Fibroblast of lung (primary cell): ENCODE measurements at regions not wholly inside any gene's neighbourhood (a gene's known extent, or its start where the extent isn't known, plus 50 kb on each side); places are given as distances from the start of the nearest gene placed in this dataset.

ENCODE experiments used
- DNase-seq, 2 donors: peaks; one replicate each; pipeline versions ENCODE4 v3.0.0 to v3.0.0-alpha.2; 2010; ENCODE audit warnings: low read depth in 2 of 2
- H2AFZ ChIP-seq: 2 replicates; pipeline ENCODE4 v1.5.1; 2012; ENCODE audit warnings: low read length, control low read depth, inconsistent platforms
- H3K27ac ChIP-seq: 2 replicates; pipeline ENCODE4 v1.5.1; 2011; ENCODE audit warnings: low read length, control low read depth; ENCODE audit not compliant: insufficient read depth
- H3K27me3 ChIP-seq: 2 replicates; pipeline ENCODE4 v1.5.1; 2011; ENCODE audit warnings: mild to moderate bottlenecking, low read length; ENCODE audit not compliant: control insufficient read depth, insufficient read depth
- H3K36me3 ChIP-seq: 2 replicates; pipeline ENCODE4 v1.5.1; 2011; ENCODE audit warnings: low read length; ENCODE audit not compliant: control insufficient read depth, insufficient read depth
- H3K4me1 ChIP-seq: 2 replicates; pipeline ENCODE4 v1.5.1; 2011; ENCODE audit warnings: low read length; ENCODE audit not compliant: control insufficient read depth, insufficient read depth; ENCODE audit errors: extremely low read depth
- H3K4me2 ChIP-seq: 2 replicates; pipeline ENCODE4 v1.5.1; 2011; ENCODE audit warnings: low read length, control low read depth; ENCODE audit not compliant: insufficient read depth; ENCODE audit errors: extremely low read depth
- H3K4me3 ChIP-seq, 4 experiments: fragments of 200-600 bp in 1 of 4; sonication (generic) in 1 of 4; replicated peaks in 1 of 4; 2 replicates each; pipeline ENCODE4 v1.5.1; 2011 to 2016; ENCODE audit warnings: low read length in 4 of 4, low read depth in 3 of 4, mild to moderate bottlenecking in 3 of 4, control low read depth in 2 of 4, inconsistent platforms in 1 of 4, mixed read lengths in 1 of 4; ENCODE audit not compliant: insufficient read depth in 1 of 4; ENCODE audit errors: control extremely low read depth in 1 of 4
- H3K79me2 ChIP-seq: 2 replicates; pipeline ENCODE4 v1.5.1; 2012; ENCODE audit warnings: mild to moderate bottlenecking, low read length, inconsistent platforms; ENCODE audit not compliant: control insufficient read depth, insufficient read depth
- H3K9ac ChIP-seq: 2 replicates; pipeline ENCODE4 v1.5.1; 2011; ENCODE audit warnings: mild to moderate bottlenecking, low read length, control low read depth; ENCODE audit not compliant: insufficient read depth
- H3K9me3 ChIP-seq: 2 replicates; pipeline ENCODE4 v1.5.1; 2012; ENCODE audit warnings: low read depth, low read length; ENCODE audit not compliant: control insufficient read depth, insufficient read depth
- H4K20me1 ChIP-seq: 2 replicates; pipeline ENCODE4 v1.5.1; 2011; ENCODE audit warnings: low read length; ENCODE audit not compliant: control insufficient read depth, insufficient read depth; ENCODE audit errors: extremely low read depth
- EZH2 ChIP-seq: IDR thresholded peaks from 2 replicates; pipeline ENCODE4 v1.5.1; 2012; ENCODE audit warnings: low read length, control low read depth, mild to moderate bottlenecking; ENCODE audit errors: missing control alignments
- TF ChIP-seq, protein P1 (sequence below), 2 donors: IDR thresholded peaks in 1 of 2; conservative IDR thresholded peaks in 1 of 2; 1 replicate in 1 of 2; 2 replicates in 1 of 2; pipeline ENCODE4 v1.5.1; 2011 to 2012; ENCODE audit warnings: low read length in 2 of 2, control low read depth in 1 of 2, inconsistent platforms in 1 of 2, low read depth in 1 of 2, mild to moderate bottlenecking in 1 of 2

DNA sequence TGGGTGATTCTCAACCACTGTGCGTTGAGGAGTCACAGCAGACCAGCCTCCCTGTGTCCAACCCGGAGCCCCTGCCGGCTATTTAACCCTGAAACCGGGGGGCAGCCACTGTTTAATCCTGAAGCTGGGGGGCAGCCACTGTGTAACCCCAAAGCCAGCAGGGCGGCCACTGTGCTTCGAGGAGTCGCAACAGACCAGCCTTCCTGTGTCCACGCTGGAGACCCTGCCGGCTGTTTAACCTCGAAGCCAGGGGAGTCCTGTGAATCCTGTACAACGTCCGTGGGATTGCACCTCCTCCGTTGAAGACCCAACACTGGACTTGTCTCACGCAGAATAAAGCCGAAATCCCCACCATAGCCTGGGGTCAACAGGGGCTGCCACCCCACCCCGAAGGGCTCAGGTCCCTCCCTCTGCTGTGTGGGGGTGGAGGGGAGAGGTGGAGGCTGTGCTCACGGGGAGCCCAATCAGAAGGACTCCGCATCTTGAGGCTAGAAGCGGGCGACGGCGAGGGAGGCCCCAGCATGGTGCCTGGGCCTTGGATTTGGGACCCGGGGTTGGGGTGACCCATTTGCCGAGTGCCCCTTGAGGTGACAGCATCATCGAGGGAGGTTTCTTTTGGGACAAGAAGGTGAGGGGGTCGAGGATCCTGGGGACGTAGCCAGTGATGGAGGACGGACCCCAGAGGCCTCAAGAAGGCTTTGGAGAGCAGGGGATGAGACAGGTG lies 94.9 kb downstream of the ADRA2C start:
- TF ChIP-seq EZH2: no peak
- TF ChIP-seq, protein P1, sequence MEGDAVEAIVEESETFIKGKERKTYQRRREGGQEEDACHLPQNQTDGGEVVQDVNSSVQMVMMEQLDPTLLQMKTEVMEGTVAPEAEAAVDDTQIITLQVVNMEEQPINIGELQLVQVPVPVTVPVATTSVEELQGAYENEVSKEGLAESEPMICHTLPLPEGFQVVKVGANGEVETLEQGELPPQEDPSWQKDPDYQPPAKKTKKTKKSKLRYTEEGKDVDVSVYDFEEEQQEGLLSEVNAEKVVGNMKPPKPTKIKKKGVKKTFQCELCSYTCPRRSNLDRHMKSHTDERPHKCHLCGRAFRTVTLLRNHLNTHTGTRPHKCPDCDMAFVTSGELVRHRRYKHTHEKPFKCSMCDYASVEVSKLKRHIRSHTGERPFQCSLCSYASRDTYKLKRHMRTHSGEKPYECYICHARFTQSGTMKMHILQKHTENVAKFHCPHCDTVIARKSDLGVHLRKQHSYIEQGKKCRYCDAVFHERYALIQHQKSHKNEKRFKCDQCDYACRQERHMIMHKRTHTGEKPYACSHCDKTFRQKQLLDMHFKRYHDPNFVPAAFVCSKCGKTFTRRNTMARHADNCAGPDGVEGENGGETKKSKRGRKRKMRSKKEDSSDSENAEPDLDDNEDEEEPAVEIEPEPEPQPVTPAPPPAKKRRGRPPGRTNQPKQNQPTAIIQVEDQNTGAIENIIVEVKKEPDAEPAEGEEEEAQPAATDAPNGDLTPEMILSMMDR (conservative IDR thresholded peaks at IDR 0.05 in 1 of 2, IDR thresholded peaks at IDR 0.05 in 1 of 2; ENCODE audit: low read depth in 1 of 2, low read length in 2 of 2): no peak
- no peaks in the 10 kb centered on the region for H3K4me1 ChIP-seq
- no peak for DNase-seq

DNA sequence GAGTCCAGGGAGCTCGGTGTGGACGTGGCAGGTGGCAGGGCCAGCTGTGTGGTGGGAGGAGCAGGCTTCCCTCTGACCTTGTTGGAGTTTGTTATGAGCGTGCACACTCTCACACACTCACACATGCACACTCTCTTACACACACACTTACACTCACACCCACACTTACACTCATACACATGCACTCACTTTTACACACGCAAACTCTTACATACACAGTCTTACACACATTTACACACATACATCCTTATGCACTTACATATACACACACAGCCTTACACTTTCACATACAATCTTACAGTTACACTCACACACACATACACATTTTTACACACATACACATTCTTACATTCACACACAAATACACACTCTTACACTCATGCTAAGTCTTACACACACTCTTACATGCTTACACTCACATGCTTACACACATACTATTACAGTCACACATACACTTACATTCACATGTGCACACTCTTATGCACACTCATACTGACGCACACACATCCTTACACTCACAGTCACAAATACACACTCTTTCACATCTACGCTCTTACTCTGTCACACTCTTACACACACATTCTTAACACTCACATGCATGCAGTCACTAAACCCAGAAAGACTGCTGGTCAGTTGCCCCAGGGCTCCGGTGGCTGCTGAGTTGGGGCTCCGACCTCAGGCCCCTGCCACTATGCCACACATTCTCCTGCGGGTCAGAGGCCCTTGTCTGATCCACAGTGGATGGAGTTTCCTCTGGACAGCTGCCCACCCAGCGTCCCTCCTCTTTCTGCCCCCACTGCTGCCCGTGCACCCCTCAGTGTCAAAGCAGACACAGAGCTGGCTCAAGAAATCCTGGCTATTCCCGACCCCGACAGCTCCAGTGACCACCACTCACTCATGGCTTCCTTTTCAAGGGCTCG lies 95.8 kb downstream of the ADRA2C start:
- DNase-seq: no peak
- H3K27me3 ChIP-seq: peaks cover 4% of the 10 kb centered on the region

More for the DNA sequence above, 94.9 kb downstream of the ADRA2C start:
- Histone ChIP-seq H3K36me3 (no peaks in the 10 kb centered on the region), H3K4me3 (no peak overlapping the region), H3K9ac (no peak overlapping the region), H4K20me1 (no peaks in the 10 kb centered on the region), H3K4me2 (no peak overlapping the region), H3K27me3 (peaks cover 4% of the 10 kb centered on the region), H3K27ac (no peak overlapping the region), H3K79me2 (no peaks in the 10 kb centered on the region), H3K9me3 (no peaks in the 10 kb centered on the region), H2AFZ (no peak overlapping the region)

More for the DNA sequence above, 95.8 kb downstream of the ADRA2C start:
- Histone ChIP-seq H3K27ac (no peak overlapping the region), H3K4me2 (no peak overlapping the region), H2AFZ (no peak overlapping the region), H3K79me2 (no peaks in the 10 kb centered on the region), H3K9me3 (no peaks in the 10 kb centered on the region), H4K20me1 (no peaks in the 10 kb centered on the region), H3K4me3 (no peak overlapping the region), H3K9ac (no peak overlapping the region), H3K36me3 (no peaks in the 10 kb centered on the region), H3K4me1 (no peaks in the 10 kb centered on the region)
- no peak for TF ChIP-seq EZH2
- TF ChIP-seq, protein P1 (conservative IDR thresholded peaks at IDR 0.05 in 1 of 2, IDR thresholded peaks at IDR 0.05 in 1 of 2; ENCODE audit: low read depth in 1 of 2, low read length in 2 of 2): no peak
